SK-N-SH (cell line): ENCODE measurements at regions not wholly inside any gene's neighbourhood (a gene's known extent, or its start where the extent isn't known, plus 50 kb on each side); places are given as distances from the start of the nearest gene placed in this dataset.

Experiments used
- CTCF ChIA-PET: fragments of 300-600, 350-600 bp; formaldehyde crosslinking; extraction: SDS; loops from one replicate; lab custom pipeline; 2021; lab: Yijun Ruan, JAX
- POLR2A ChIA-PET: fragments of 350-600 bp; sonication (Branson Sonifier 250); formaldehyde crosslinking; extraction: SDS; loops from one replicate; lab custom pipeline; 2020; ENCODE audit warnings: antibody characterized with exemption, inconsistent platforms; lab: Yijun Ruan, JAX
- DNase-seq: peaks from one replicate; pipeline ENCODE4 v3.0.0; 2012
- H2AFZ ChIP-seq: fragments of 200-600 bp; sonication (generic); 2 replicates; pipeline ENCODE4 v1.8.1; 2016; ENCODE audit warnings: antibody characterized with exemption, mild to moderate bottlenecking, low read depth
- H3F3A ChIP-seq: fragments of 200-600 bp; sonication (generic); replicated peaks from 2 replicates; pipeline ENCODE3; 2016; ENCODE audit warnings: antibody characterized with exemption, mild to moderate bottlenecking; ENCODE audit not compliant: insufficient read depth
- H3K27ac ChIP-seq, 2 experiments: fragments of 200-500 bp in 1 of 2; fragments of 200-600 bp in 1 of 2; sonication (Bioruptor generic) in 1 of 2; sonication (generic), shearing (Covaris generic) in 1 of 2; 2 replicates each; pipeline versions ENCODE4 v1.5.1 to v1.6.1; 2014 to 2016; ENCODE audit warnings: low read depth in 2 of 2, inconsistent platforms in 1 of 2, low read length in 1 of 2, mild to moderate bottlenecking in 1 of 2, mixed read lengths in 1 of 2
- H3K27me3 ChIP-seq: fragments of 200-600 bp; sonication (generic), shearing (Covaris generic); 2 replicates; pipeline ENCODE4 v1.6.1; 2016; ENCODE audit warnings: mixed run types; ENCODE audit not compliant: insufficient read depth
- H3K36me3 ChIP-seq, 2 experiments: fragments of 200-500 bp in 1 of 2; fragments of 200-600 bp in 1 of 2; sonication (Bioruptor generic) in 1 of 2; sonication (generic) in 1 of 2; replicated peaks in 1 of 2; 2 replicates each; pipeline versions ENCODE3 to v1.5.1; 2014 to 2016; ENCODE audit warnings: low read length in 1 of 2, mild to moderate bottlenecking in 1 of 2; ENCODE audit not compliant: insufficient read depth in 2 of 2, control insufficient read depth in 1 of 2
- H3K4me1 ChIP-seq, 2 experiments: fragments of 200-500 bp in 1 of 2; fragments of 200-600 bp in 1 of 2; sonication (Bioruptor generic) in 1 of 2; sonication (generic), shearing (Covaris generic) in 1 of 2; 2 replicates each; pipeline versions ENCODE4 v1.5.1 to v1.6.1; 2014 to 2016; ENCODE audit warnings: low read depth in 1 of 2, low read length in 1 of 2, mixed run types in 1 of 2; ENCODE audit not compliant: insufficient read depth in 2 of 2, control insufficient read depth in 1 of 2
- H3K4me2 ChIP-seq: fragments of 200-600 bp; sonication (generic), shearing (Covaris generic); 2 replicates; pipeline ENCODE4 v1.6.1; 2017; ENCODE audit warnings: mixed run types
- H3K4me3 ChIP-seq, 2 experiments: fragments of 200-500 bp in 1 of 2; fragments of 200-600 bp in 1 of 2; sonication (Bioruptor generic) in 1 of 2; sonication (generic), shearing (Covaris generic) in 1 of 2; 2 replicates each; pipeline versions ENCODE4 v1.5.1 to v1.8.1; 2014 to 2016; ENCODE audit warnings: low read depth in 2 of 2, inconsistent platforms in 1 of 2, low read length in 1 of 2, mild to moderate bottlenecking in 1 of 2, mixed read lengths in 1 of 2, moderate library complexity in 1 of 2
- H3K79me2 ChIP-seq: fragments of 200-600 bp; sonication (generic); 2 replicates; pipeline ENCODE4 v1.8.1; 2017; ENCODE audit warnings: mild to moderate bottlenecking; ENCODE audit not compliant: insufficient read depth
- H3K9ac ChIP-seq: fragments of 200-600 bp; sonication (generic); 2 replicates; pipeline ENCODE4 v1.6.1; 2017; ENCODE audit warnings: mixed run types
- H3K9me2 ChIP-seq: fragments of 200-600 bp; sonication (generic); 2 replicates; pipeline ENCODE4 v1.6.1; 2017; ENCODE audit warnings: mixed run types
- H3K9me3 ChIP-seq: fragments of 200-600 bp; sonication (generic); 2 replicates; pipeline ENCODE4 v1.6.1; 2017; ENCODE audit warnings: mixed run types, mild to moderate bottlenecking, moderate library complexity
- H4K20me1 ChIP-seq: fragments of 200-600 bp; sonication (generic); 2 replicates; pipeline ENCODE4 v1.6.1; 2017; ENCODE audit warnings: mild to moderate bottlenecking, mixed run types; ENCODE audit not compliant: insufficient read depth
- FOSL2 ChIP-seq: IDR thresholded peaks from 2 replicates; pipeline ENCODE4 v1.4.0; 2012; ENCODE audit warnings: low read depth, mild to moderate bottlenecking, moderate library complexity, borderline replicate concordance
- FOXJ3 ChIP-seq: sonication (generic); formaldehyde crosslinking; IDR thresholded peaks from 2 replicates; pipeline ENCODE4 v1.5.1; 2020; ENCODE audit warnings: mild to moderate bottlenecking, missing genetic modification reagents
- FOXM1 ChIP-seq: IDR thresholded peaks from 2 replicates; pipeline ENCODE4 v1.4.0; 2012; ENCODE audit warnings: low read depth, mild to moderate bottlenecking
- GABPA ChIP-seq: IDR thresholded peaks from 2 replicates; pipeline ENCODE4 v1.4.0; 2012; ENCODE audit warnings: low read depth, mild to moderate bottlenecking
- GATA2 ChIP-seq: sonication (generic); formaldehyde crosslinking; IDR thresholded peaks from 2 replicates; pipeline ENCODE4 v1.5.0; 2020; ENCODE audit warnings: mild to moderate bottlenecking, missing genetic modification reagents
- JUND ChIP-seq: IDR thresholded peaks from 2 replicates; pipeline ENCODE4 v1.4.0; 2012
- RAD21 ChIP-seq: IDR thresholded peaks from 2 replicates; pipeline ENCODE4 v1.6.1; 2012; ENCODE audit warnings: mild to moderate bottlenecking, low read length
- RFX5 ChIP-seq: IDR thresholded peaks from 2 replicates; pipeline ENCODE4 v1.6.1; 2012; ENCODE audit warnings: mild to moderate bottlenecking, improper control_type of control experiment, low read length
- SIN3A ChIP-seq: IDR thresholded peaks from 2 replicates; pipeline ENCODE4 v1.6.1; 2012; ENCODE audit warnings: low read depth, mild to moderate bottlenecking, low read length, moderate library complexity, borderline replicate concordance
- TAF1 ChIP-seq: IDR thresholded peaks from 2 replicates; pipeline ENCODE4 v1.6.1; 2012; ENCODE audit warnings: low read depth, mild to moderate bottlenecking, low read length, moderate library complexity, borderline replicate concordance
- TCF12 ChIP-seq: IDR thresholded peaks from 2 replicates; pipeline ENCODE4 v1.4.0; 2012
- TEAD4 ChIP-seq: IDR thresholded peaks from 2 replicates; pipeline ENCODE4 v1.4.0; 2012; ENCODE audit warnings: mild to moderate bottlenecking, borderline replicate concordance; ENCODE audit not compliant: insufficient read depth
- YY1 ChIP-seq: IDR thresholded peaks from 2 replicates; pipeline ENCODE4 v1.4.0; 2012; ENCODE audit warnings: low read depth, mild to moderate bottlenecking
- WGBS: methylation state at CpG from one replicate; pipeline ENCODE4 v1.1.6; 2017; ENCODE audit warnings: low lambda C conversion rate; 5-methylcytosine and 5-hydroxymethylcytosine counted together
- TF ChIP-seq, protein P1 (sequence below): IDR thresholded peaks from 2 replicates; pipeline ENCODE4 v1.4.0; 2012; ENCODE audit warnings: low read depth, borderline replicate concordance
- TF ChIP-seq, protein P2 (sequence below): fragments of 200-600 bp; sonication (generic); IDR thresholded peaks from 2 replicates; pipeline ENCODE4 v1.6.1; 2017; ENCODE audit warnings: antibody characterized with exemption, mild to moderate bottlenecking, moderate library complexity
- TF ChIP-seq, protein P3 (sequence below): fragments of 150-350 bp; IDR thresholded peaks from 2 replicates; pipeline ENCODE4 v1.6.1; 2017; ENCODE audit warnings: antibody characterized with exemption, low read length, low read depth, borderline replicate concordance
- TF ChIP-seq, protein P4 (sequence below): fragments of 150-350 bp; IDR thresholded peaks from 2 replicates; pipeline ENCODE4 v1.6.1; 2016; ENCODE audit warnings: mild to moderate bottlenecking, low read depth, low read length
- TF ChIP-seq, protein P5 (sequence below): IDR thresholded peaks from 2 replicates; pipeline ENCODE4 v1.4.0; 2012; ENCODE audit warnings: low read depth

DNA sequence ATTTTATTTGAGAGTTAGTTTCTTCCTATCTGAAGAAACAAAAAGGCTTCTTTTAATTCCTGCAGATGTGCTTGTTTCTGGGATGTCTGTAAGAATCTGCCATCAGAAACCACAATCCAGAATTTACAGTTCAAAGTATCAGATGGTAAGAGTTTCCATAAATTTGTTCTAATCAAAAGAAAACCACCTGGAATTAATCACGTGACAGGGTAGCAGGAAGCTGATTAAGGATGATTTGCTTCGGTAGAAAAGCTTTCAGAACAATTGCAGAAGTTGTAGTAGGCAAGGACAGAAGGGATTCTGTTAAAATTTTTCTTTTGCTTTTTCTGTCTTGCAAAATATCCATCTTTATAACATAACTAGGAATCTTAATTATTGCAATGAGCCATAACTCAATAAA, 1975.1 kb upstream of the AGA start:
- POLR2A ChIA-PET = no interaction called here
- H3K9me3 ChIP-seq = no peaks in the 10 kb centered on the region
- H3K27me3 ChIP-seq = no peaks in the 10 kb centered on the region
- H3F3A ChIP-seq = no peaks in the 10 kb centered on the region
- 2% methylated on average over 2 of the region's 2 CpGs for WGBS
- no peaks in the 10 kb centered on the region for H3K4me1 ChIP-seq
- H3K79me2 ChIP-seq = no peaks in the 10 kb centered on the region
- H3K4me2 ChIP-seq = no peak overlapping the region
- no peaks in the 10 kb centered on the region for H3K9me2 ChIP-seq
- H3K36me3 ChIP-seq = no peaks in the 10 kb centered on the region
- no peak overlapping the region for H2AFZ ChIP-seq
- TF ChIP-seq TCF12 (no peak), RAD21 (no peak), TEAD4 (no peak), GATA2 (CRISPR knock-in tag) (no peak), FOXJ3 (CRISPR knock-in tag) (no peak), FOXM1 (no peak), TAF1 (no peak)
- TF ChIP-seq, protein P1, sequence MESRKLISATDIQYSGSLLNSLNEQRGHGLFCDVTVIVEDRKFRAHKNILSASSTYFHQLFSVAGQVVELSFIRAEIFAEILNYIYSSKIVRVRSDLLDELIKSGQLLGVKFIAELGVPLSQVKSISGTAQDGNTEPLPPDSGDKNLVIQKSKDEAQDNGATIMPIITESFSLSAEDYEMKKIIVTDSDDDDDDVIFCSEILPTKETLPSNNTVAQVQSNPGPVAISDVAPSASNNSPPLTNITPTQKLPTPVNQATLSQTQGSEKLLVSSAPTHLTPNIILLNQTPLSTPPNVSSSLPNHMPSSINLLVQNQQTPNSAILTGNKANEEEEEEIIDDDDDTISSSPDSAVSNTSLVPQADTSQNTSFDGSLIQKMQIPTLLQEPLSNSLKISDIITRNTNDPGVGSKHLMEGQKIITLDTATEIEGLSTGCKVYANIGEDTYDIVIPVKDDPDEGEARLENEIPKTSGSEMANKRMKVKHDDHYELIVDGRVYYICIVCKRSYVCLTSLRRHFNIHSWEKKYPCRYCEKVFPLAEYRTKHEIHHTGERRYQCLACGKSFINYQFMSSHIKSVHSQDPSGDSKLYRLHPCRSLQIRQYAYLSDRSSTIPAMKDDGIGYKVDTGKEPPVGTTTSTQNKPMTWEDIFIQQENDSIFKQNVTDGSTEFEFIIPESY = no peak
- TF ChIP-seq, protein P2, sequence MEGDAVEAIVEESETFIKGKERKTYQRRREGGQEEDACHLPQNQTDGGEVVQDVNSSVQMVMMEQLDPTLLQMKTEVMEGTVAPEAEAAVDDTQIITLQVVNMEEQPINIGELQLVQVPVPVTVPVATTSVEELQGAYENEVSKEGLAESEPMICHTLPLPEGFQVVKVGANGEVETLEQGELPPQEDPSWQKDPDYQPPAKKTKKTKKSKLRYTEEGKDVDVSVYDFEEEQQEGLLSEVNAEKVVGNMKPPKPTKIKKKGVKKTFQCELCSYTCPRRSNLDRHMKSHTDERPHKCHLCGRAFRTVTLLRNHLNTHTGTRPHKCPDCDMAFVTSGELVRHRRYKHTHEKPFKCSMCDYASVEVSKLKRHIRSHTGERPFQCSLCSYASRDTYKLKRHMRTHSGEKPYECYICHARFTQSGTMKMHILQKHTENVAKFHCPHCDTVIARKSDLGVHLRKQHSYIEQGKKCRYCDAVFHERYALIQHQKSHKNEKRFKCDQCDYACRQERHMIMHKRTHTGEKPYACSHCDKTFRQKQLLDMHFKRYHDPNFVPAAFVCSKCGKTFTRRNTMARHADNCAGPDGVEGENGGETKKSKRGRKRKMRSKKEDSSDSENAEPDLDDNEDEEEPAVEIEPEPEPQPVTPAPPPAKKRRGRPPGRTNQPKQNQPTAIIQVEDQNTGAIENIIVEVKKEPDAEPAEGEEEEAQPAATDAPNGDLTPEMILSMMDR = no peak
- TF ChIP-seq, protein P3, sequence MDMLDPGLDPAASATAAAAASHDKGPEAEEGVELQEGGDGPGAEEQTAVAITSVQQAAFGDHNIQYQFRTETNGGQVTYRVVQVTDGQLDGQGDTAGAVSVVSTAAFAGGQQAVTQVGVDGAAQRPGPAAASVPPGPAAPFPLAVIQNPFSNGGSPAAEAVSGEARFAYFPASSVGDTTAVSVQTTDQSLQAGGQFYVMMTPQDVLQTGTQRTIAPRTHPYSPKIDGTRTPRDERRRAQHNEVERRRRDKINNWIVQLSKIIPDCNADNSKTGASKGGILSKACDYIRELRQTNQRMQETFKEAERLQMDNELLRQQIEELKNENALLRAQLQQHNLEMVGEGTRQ = no peak
- H4K20me1 ChIP-seq = no peaks in the 10 kb centered on the region
- no peak for DNase-seq
- CTCF ChIA-PET = no interaction called here
- H3K9ac ChIP-seq = no peak overlapping the region
- no peak overlapping the region for H3K4me3 ChIP-seq
- no peak overlapping the region for H3K27ac ChIP-seq

DNA sequence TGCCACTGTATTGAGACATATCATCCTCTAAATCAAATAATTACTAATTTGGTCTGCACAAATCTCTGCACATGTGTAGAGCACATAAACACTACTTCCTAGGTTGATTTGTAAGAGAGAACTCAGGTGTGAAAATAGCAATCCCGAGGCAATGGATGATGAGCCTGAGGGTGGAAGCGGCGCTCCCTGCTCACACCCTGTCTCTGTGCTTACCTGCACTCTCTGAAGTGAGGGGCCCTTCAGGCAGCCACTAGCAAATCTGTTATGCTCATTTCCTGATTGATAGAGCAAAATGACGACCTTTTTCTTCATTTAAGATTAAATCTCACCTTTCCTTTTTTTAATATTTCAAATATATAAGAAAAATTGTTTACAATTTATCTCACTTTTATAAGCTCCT, 1995.7 kb upstream of the AGA start:
- H2AFZ ChIP-seq = no peak overlapping the region
- no peaks in the 10 kb centered on the region for H3F3A ChIP-seq
- CTCF ChIA-PET = interaction anchor here (0.6 kb wide), 1 partner anchor 652 kb away, joined by 3 read pairs; no protein-coding TSS in a partner anchor
- no peaks in the 10 kb centered on the region for H4K20me1 ChIP-seq
- H3K4me2 ChIP-seq = no peak overlapping the region
- no peaks in the 10 kb centered on the region for H3K79me2 ChIP-seq
- no peak for DNase-seq
- POLR2A ChIA-PET = no interaction called here
- H3K9ac ChIP-seq = no peak overlapping the region
- H3K27me3 ChIP-seq = no peaks in the 10 kb centered on the region
- no peak overlapping the region for H3K27ac ChIP-seq
- WGBS = 2% methylated on average over 4 of the region's 4 CpGs
- H3K9me2 ChIP-seq = no peaks in the 10 kb centered on the region
- H3K9me3 ChIP-seq = no peaks in the 10 kb centered on the region
- H3K4me1 ChIP-seq = no peaks in the 10 kb centered on the region
- H3K4me3 ChIP-seq = no peak overlapping the region
- H3K36me3 ChIP-seq = no peaks in the 10 kb centered on the region
- no peak for TF ChIP-seq FOSL2
- TF ChIP-seq, protein P4, sequence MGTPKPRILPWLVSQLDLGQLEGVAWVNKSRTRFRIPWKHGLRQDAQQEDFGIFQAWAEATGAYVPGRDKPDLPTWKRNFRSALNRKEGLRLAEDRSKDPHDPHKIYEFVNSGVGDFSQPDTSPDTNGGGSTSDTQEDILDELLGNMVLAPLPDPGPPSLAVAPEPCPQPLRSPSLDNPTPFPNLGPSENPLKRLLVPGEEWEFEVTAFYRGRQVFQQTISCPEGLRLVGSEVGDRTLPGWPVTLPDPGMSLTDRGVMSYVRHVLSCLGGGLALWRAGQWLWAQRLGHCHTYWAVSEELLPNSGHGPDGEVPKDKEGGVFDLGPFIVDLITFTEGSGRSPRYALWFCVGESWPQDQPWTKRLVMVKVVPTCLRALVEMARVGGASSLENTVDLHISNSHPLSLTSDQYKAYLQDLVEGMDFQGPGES = no peak
- no peak for TF ChIP-seq YY1
- TF ChIP-seq RFX5 = no peak
- no peak for TF ChIP-seq TAF1
- TF ChIP-seq TEAD4 = no peak
- no peak for TF ChIP-seq TCF12
- TF ChIP-seq GABPA = no peak
- TF ChIP-seq, protein P5, sequence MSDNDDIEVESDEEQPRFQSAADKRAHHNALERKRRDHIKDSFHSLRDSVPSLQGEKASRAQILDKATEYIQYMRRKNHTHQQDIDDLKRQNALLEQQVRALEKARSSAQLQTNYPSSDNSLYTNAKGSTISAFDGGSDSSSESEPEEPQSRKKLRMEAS = no peak
- TF ChIP-seq, protein P3 = no peak
- TF ChIP-seq SIN3A = no peak
- TF ChIP-seq JUND = no peak
